ENCODE measurements at regions not wholly inside any gene's neighbourhood (a gene's known extent, or its start where the extent isn't known, plus 50 kb on each side); places are given as distances from the start of the nearest gene placed in this dataset.

DNA sequence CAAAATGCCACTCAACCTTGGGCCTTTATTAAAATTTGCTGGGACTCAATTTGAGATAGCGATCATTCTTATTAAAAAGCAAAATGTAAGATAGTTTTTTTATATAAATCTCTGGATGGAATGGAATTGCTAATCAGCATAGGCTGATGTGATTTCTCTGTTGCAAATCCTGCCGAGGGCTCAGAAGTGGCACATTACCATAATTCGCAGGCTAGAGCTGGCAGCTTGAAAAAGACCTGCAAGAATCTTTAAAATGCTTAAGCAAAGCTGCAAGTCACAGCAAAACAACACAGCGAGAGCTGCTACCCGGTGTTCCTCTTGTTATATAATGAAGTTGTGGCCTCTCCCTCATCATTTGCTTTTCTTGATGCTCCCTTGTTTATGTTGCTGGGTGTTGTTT lies 448.1 kb downstream of the GATA3 start:
- no peak overlapping the region for H3K4me3 ChIP-seq (ENCODE audit: low read depth, low read length)
- DNase-seq (ENCODE audit: low read depth), result no peak
- no peak for TF ChIP-seq CTCF (conservative IDR thresholded peaks at IDR 0.05; ENCODE audit: low read depth, low read length)

DNA sequence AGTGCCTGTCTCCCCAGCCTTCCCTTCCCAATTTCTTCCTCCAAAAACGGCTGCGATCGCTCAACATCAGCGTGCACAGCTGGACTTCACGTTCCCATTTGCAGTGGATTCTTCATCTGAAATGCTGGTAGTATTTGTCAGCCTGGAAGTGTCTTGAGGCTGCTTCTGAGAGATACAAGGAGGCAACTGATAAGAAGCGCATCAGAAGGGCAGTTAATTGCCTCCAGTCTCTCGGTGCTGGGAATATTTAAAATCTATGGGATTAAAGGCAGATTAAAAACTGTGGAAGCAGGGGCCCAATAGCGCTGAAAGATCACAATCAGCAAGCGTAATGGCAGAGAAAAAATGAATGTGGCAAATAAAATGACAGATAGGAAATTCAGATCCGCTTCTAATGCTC lies 450.0 kb downstream of the GATA3 start:
- H3K4me3 ChIP-seq (ENCODE audit: low read depth, low read length), result no peak overlapping the region
- no peak for TF ChIP-seq CTCF (conservative IDR thresholded peaks at IDR 0.05; ENCODE audit: low read depth, low read length)

DNA sequence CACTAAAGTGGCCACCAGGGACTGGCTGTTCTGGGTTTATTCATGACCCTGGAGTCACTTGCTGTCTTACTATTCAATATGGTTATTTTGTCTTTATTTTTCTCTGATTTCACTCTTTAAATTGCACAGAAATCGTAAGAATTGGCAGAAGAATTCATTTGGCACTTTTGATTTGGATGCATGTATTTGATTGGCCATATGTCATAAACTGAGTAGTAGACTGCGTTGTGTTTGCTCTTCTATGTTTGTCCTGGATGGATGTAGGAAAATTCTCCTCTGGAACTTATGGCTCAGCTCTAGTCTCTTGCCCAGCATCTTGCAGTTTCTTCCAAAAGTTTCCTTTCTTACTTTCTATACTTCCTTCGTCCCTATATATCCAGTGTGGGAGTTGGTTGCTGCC lies 452.7 kb downstream of the GATA3 start:
- no peak overlapping the region for H3K4me3 ChIP-seq (ENCODE audit: low read depth, low read length)
- DNase-seq (ENCODE audit: low read depth), result no peak
- TF ChIP-seq CTCF (conservative IDR thresholded peaks at IDR 0.05; ENCODE audit: low read depth, low read length), result no peak

More for the DNA sequence above, 450.0 kb downstream of the GATA3 start:
- DNase-seq (ENCODE audit: low read depth), result no peak

GRCh38 chr10:8508882-8509281 lies 454.4 kb downstream of the GATA3 start:
- no peak for TF ChIP-seq CTCF (conservative IDR thresholded peaks at IDR 0.05; ENCODE audit: low read depth, low read length)
- DNase-seq (ENCODE audit: low read depth), result no peak
- H3K4me3 ChIP-seq (ENCODE audit: low read depth, low read length), result no peak overlapping the region

- no peak for TF ChIP-seq CTCF (conservative IDR thresholded peaks at IDR 0.05; ENCODE audit: low read depth, low read length)
- no peak overlapping the region for H3K4me3 ChIP-seq (ENCODE audit: low read depth, low read length)
- DNase-seq (ENCODE audit: low read depth), result no peak
Observed at GRCh38 chr10:8510471-8510870, 456.0 kb downstream of the GATA3 start.

GRCh38 chr10:8511026-8511425 lies 456.5 kb downstream of the GATA3 start:
- no peak for DNase-seq (ENCODE audit: low read depth)
- TF ChIP-seq CTCF (conservative IDR thresholded peaks at IDR 0.05; ENCODE audit: low read depth, low read length), result no peak
- no peak overlapping the region for H3K4me3 ChIP-seq (ENCODE audit: low read depth, low read length)

GRCh38 chr10:8513155-8514147 lies 459.0 kb downstream of the GATA3 start:
- no peak for TF ChIP-seq CTCF (conservative IDR thresholded peaks at IDR 0.05; ENCODE audit: low read depth, low read length)
- no peak overlapping the region for H3K4me3 ChIP-seq (ENCODE audit: low read depth, low read length)

More at GRCh38 chr10:8513155-8514147, 459.0 kb downstream of the GATA3 start:
- DNase-seq (ENCODE audit: low read depth), result no peak

Data from choroid plexus epithelial cell (primary cell).